GM23338 (cell line): ENCODE measurements at regions not wholly inside any gene's neighbourhood (a gene's known extent, or its start where the extent isn't known, plus 50 kb on each side); places are given as distances from the start of the nearest gene placed in this dataset.

Experiments used
- ATAC-seq: fragments of 200-7000 bp; cut with Tn5 transposase; 3 replicates; pipeline ENCODE4 v1.9.1; 2020
- DNase-seq: peaks from one replicate; pipeline ENCODE4 v3.0.0-alpha.2; 2015; ENCODE audit warnings: low spot score
- H2AFZ ChIP-seq: fragments of 200-600 bp; sonication (generic); 2 replicates; pipeline ENCODE4 v1.8.0; 2016; ENCODE audit warnings: antibody characterized with exemption, mild to moderate bottlenecking, moderate library complexity
- H3F3A ChIP-seq: fragments of 200-600 bp; sonication (generic); replicated peaks from 2 replicates; pipeline ENCODE4 v1.8.0; 2017; ENCODE audit warnings: antibody characterized with exemption, mixed run types, low read depth
- H3K27ac ChIP-seq: fragments of 200-600 bp; sonication (generic); 2 replicates; pipeline ENCODE4 v1.6.1; 2016; ENCODE audit warnings: low read depth
- H3K27me3 ChIP-seq: fragments of 200-600 bp; sonication (generic); 2 replicates; pipeline ENCODE4 v1.8.0; 2016; ENCODE audit warnings: mild to moderate bottlenecking, mixed run types, moderate library complexity; ENCODE audit not compliant: insufficient read depth
- H3K36me3 ChIP-seq: fragments of 200-600 bp; sonication (generic); 2 replicates; pipeline ENCODE4 v1.8.0; 2016; ENCODE audit warnings: mild to moderate bottlenecking; ENCODE audit not compliant: insufficient read depth
- H3K4me1 ChIP-seq: fragments of 200-600 bp; sonication (generic); 2 replicates; pipeline ENCODE4 v1.8.0; 2016; ENCODE audit warnings: mild to moderate bottlenecking, moderate library complexity; ENCODE audit not compliant: insufficient read depth
- H3K4me2 ChIP-seq: fragments of 200-600 bp; sonication (generic); 2 replicates; pipeline ENCODE4 v1.7.1; 2017; ENCODE audit warnings: mixed run types
- H3K4me3 ChIP-seq: fragments of 200-600 bp; sonication (generic); 2 replicates; pipeline ENCODE4 v1.6.1; 2016; ENCODE audit warnings: mixed run types
- H3K79me2 ChIP-seq: fragments of 200-600 bp; sonication (generic); replicated peaks from 2 replicates; pipeline ENCODE4 v1.8.0; 2017; ENCODE audit warnings: mild to moderate bottlenecking; ENCODE audit not compliant: insufficient read depth
- H3K9me2 ChIP-seq: fragments of 200-600 bp; sonication (generic); 2 replicates; pipeline ENCODE4 v1.8.0; 2017; ENCODE audit not compliant: insufficient read depth
- H4K20me1 ChIP-seq: fragments of 200-600 bp; sonication (generic); replicated peaks from 2 replicates; pipeline ENCODE4 v1.8.0; 2017; ENCODE audit warnings: mild to moderate bottlenecking; ENCODE audit not compliant: insufficient read depth
- H3K27ac Mint-ChIP-seq: 2 replicates; pipeline ENCODE4 v1.8.0; 2020; ENCODE audit warnings: inconsistent platforms, mild to moderate bottlenecking, moderate library complexity, mixed read lengths
- H3K27me3 Mint-ChIP-seq: 3 replicates; pipeline ENCODE4 v1.8.0; 2022; ENCODE audit warnings: low read depth, mild to moderate bottlenecking, moderate library complexity, mixed read lengths, inconsistent platforms; ENCODE audit not compliant: insufficient read depth, poor library complexity
- H3K36me3 Mint-ChIP-seq: 3 replicates; pipeline ENCODE4 v1.8.0; 2021; ENCODE audit warnings: low read depth, mild to moderate bottlenecking, inconsistent platforms, moderate library complexity, mixed read lengths
- H3K4me1 Mint-ChIP-seq: 3 replicates; pipeline ENCODE4 v1.8.0; 2020; ENCODE audit warnings: mild to moderate bottlenecking, inconsistent platforms, mixed read lengths
- H3K4me3 Mint-ChIP-seq: 3 replicates; pipeline ENCODE4 v1.8.0; 2021; ENCODE audit warnings: moderate library complexity, mild to moderate bottlenecking, inconsistent platforms, mixed read lengths
- H3K9me3 Mint-ChIP-seq: 3 replicates; pipeline ENCODE4 v1.8.0; 2020; ENCODE audit warnings: moderate library complexity, mild to moderate bottlenecking, inconsistent platforms, mixed read lengths
- CTCF ChIP-seq, 2 experiments: fragments of 200-600 bp in 1 of 2; sonication (generic) in 1 of 2; conservative IDR thresholded peaks; 2 replicates each; pipeline versions ENCODE4 v1.5.1 to v1.6.1; 2016 to 2017; ENCODE audit warnings: antibody characterized with exemption in 2 of 2, low read depth in 2 of 2, mild to moderate bottlenecking in 2 of 2, moderate library complexity in 1 of 2
- EZH2 ChIP-seq: fragments of 200-600 bp; sonication (generic); IDR thresholded peaks from one replicate; pipeline ENCODE4 v1.8.0; 2017; ENCODE audit warnings: antibody characterized with exemption, mild to moderate bottlenecking, low read depth; ENCODE audit not compliant: unreplicated experiment
- EZH2phosphoT487 ChIP-seq: fragments of 200-600 bp; sonication (generic); IDR thresholded peaks from one replicate; pipeline ENCODE4 v1.8.1; 2018; ENCODE audit warnings: antibody characterized with exemption; ENCODE audit not compliant: unreplicated experiment
- JUNB ChIP-seq: IDR thresholded peaks from one replicate; pipeline ENCODE4 v1.6.1; 2016; ENCODE audit warnings: antibody characterized with exemption; ENCODE audit not compliant: unreplicated experiment
- NANOG ChIP-seq: IDR thresholded peaks from 2 replicates; pipeline ENCODE4 v1.6.1; 2016; ENCODE audit warnings: antibody characterized with exemption, borderline replicate concordance
- REST ChIP-seq: IDR thresholded peaks from one replicate; pipeline ENCODE4 v1.6.1; 2018; ENCODE audit warnings: antibody characterized with exemption; ENCODE audit not compliant: unreplicated experiment
- STAT1 ChIP-seq: IDR thresholded peaks from one replicate; pipeline ENCODE4 v1.6.1; 2016; ENCODE audit warnings: antibody characterized with exemption; ENCODE audit not compliant: unreplicated experiment
- ZNF114 ChIP-seq: fragments of 250-450 bp; sonication (Bioruptor Pico); IDR thresholded peaks from 2 replicates; pipeline ENCODE4 v1.5.0; 2020; ENCODE audit warnings: mild to moderate bottlenecking, moderate library complexity
- ZNF331 ChIP-seq: fragments of 250-450 bp; sonication (Bioruptor Pico); IDR thresholded peaks from 2 replicates; pipeline ENCODE4 v1.5.0; 2020; ENCODE audit warnings: low read depth, mild to moderate bottlenecking, moderate library complexity
- ZNF462 ChIP-seq: fragments of 250-450 bp; sonication (Bioruptor Pico); IDR thresholded peaks from 2 replicates; pipeline ENCODE4 v1.5.0; 2020; ENCODE audit warnings: mild to moderate bottlenecking, moderate library complexity

GRCh38 chr10:83104616-83105015 is 1034.7 kb upstream of the GHITM start (continued):
- TF ChIP-seq ZNF462 (CRISPR knock-in tag) = no peak
- TF ChIP-seq JUNB = no peak
- TF ChIP-seq EZH2phosphoT487 = no peak

GRCh38 chr10:83108565-83109333 is 1030.6 kb upstream of the GHITM start:
- 0 out of 2 replicates have a peak, but pooled peaks cover 4% of the 10 kb centered on the region for H3K9me2 ChIP-seq
- no peaks in the 10 kb centered on the region for H3K4me1 ChIP-seq
- no peaks in the 10 kb centered on the region for H3F3A ChIP-seq
- H3K36me3 ChIP-seq = no peaks in the 10 kb centered on the region
- H3K4me3 Mint-ChIP-seq = no peak overlapping the region
- no peaks in the 10 kb centered on the region for H4K20me1 ChIP-seq
- no peaks in the 10 kb centered on the region for H3K27me3 ChIP-seq
- no peak for ATAC-seq
- no peak overlapping the region for H2AFZ ChIP-seq
- no peak overlapping the region for H3K27ac ChIP-seq
- DNase-seq = no peak
- peaks cover 19% of the 10 kb centered on the region; the same call in 2 of the 3 replicates for H3K9me3 Mint-ChIP-seq
- H3K79me2 ChIP-seq = no peaks in the 10 kb centered on the region
- no peak overlapping the region for H3K27ac Mint-ChIP-seq
- no peaks in the 10 kb centered on the region for H3K27me3 Mint-ChIP-seq
- H3K4me2 ChIP-seq = no peak overlapping the region
- H3K4me1 Mint-ChIP-seq = no peaks in the 10 kb centered on the region
- peaks cover 8% of the 10 kb centered on the region; the same call in 1 of the 3 replicates for H3K36me3 Mint-ChIP-seq
- H3K4me3 ChIP-seq = no peak overlapping the region
- TF ChIP-seq EZH2phosphoT487 (no peak), ZNF114 (no peak), EZH2 (no peak), STAT1 (no peak), NANOG (no peak), REST (no peak), CTCF (conservative IDR thresholded peaks at IDR 0.05; ENCODE audit: low read depth in 2 of 2) (no peak), ZNF331 (no peak)
